ENCODE measurements at regions not wholly inside any gene's neighbourhood (a gene's known extent, or its start where the extent isn't known, plus 50 kb on each side); places are given as distances from the start of the nearest gene placed in this dataset.

- no peak for DNase-seq
Measured at GRCh38 chr12:45102818-45103217, 51.9 kb upstream of the DBX2 start.

- DNase-seq, result no peak
Measured at GRCh38 chr12:45105996-45106395, 55.1 kb upstream of the DBX2 start.

GRCh38 chr12:45112306-45112705 lies 61.4 kb upstream of the DBX2 start:
- DNase-seq, result no peak

GRCh38 chr12:45121224-45121623 lies 70.3 kb upstream of the DBX2 start:
- DNase-seq, result no peak

- DNase-seq, result peak; percentile 45 to 49
Measured at GRCh38 chr12:45122768-45123380, 72.0 kb upstream of the DBX2 start.

GRCh38 chr12:45124485-45125155 lies 73.7 kb upstream of the DBX2 start:
- no peak for DNase-seq

GRCh38 chr12:45125997-45126396 lies 75.1 kb upstream of the DBX2 start:
- no peak for DNase-seq

GRCh38 chr12:45128637-45129036 lies 77.7 kb upstream of the DBX2 start:
- no peak for DNase-seq

GRCh38 chr12:45130881-45131281 lies 80.0 kb upstream of the DBX2 start:
- peak; percentile 55 to 68 for DNase-seq

- DNase-seq, result no peak
Measured at GRCh38 chr12:45131506-45131905, 80.6 kb upstream of the DBX2 start.

GRCh38 chr12:45138609-45139008 lies 77.3 kb upstream of the ANO6 start:
- DNase-seq, result no peak

GRCh38 chr12:45148006-45148405 lies 67.9 kb upstream of the ANO6 start:
- DNase-seq, result no peak

GRCh38 chr12:45148619-45149018 lies 67.3 kb upstream of the ANO6 start:
- DNase-seq, result no peak

- DNase-seq, result no peak
Measured at GRCh38 chr12:45165284-45165683, 50.6 kb upstream of the ANO6 start.

GRCh38 chr12:45166056-45166455 lies 49.8 kb upstream of the ANO6 start:
- no peak for DNase-seq

Measured in SHP77 (cell line).